T-helper 17 cell (primary cell): ENCODE measurements at regions not wholly inside any gene's neighbourhood (a gene's known extent, or its start where the extent isn't known, plus 50 kb on each side); places are given as distances from the start of the nearest gene placed in this dataset.

Experiments
- ATAC-seq: fragments of 150-1000 bp; cut with Tn5 transposase; 2 replicates; pipeline ENCODE4 v1.10.0; 2021; ENCODE audit warnings: mild to moderate bottlenecking, moderate library complexity
- DNase-seq, 3 donors: peaks; one replicate each; pipeline versions ENCODE4 v3.0.0 to v3.0.0-alpha.2; 2020 to 2021
- H3K9me3 ChIP-seq: one replicate; pipeline ENCODE4 v1.7.0; 2013; ENCODE audit warnings: low read length, mild to moderate bottlenecking; ENCODE audit not compliant: control insufficient read depth, poor library complexity, severe bottlenecking
- H3K27ac Mint-ChIP-seq: one replicate; pipeline ENCODE4 v1.8.0; 2022; ENCODE audit warnings: mild to moderate bottlenecking, moderate library complexity, mixed read lengths
- H3K27me3 Mint-ChIP-seq: one replicate; pipeline ENCODE4 v1.8.0; 2022; ENCODE audit warnings: mixed read lengths
- H3K36me3 Mint-ChIP-seq: one replicate; pipeline ENCODE4 v1.8.0; 2022; ENCODE audit warnings: low read depth, mixed read lengths
- H3K4me1 Mint-ChIP-seq: one replicate; pipeline ENCODE4 v1.8.0; 2022; ENCODE audit warnings: mild to moderate bottlenecking, mixed read lengths
- H3K4me3 Mint-ChIP-seq: one replicate; pipeline ENCODE4 v1.8.0; 2022; ENCODE audit warnings: mild to moderate bottlenecking, moderate library complexity, mixed read lengths

DNA sequence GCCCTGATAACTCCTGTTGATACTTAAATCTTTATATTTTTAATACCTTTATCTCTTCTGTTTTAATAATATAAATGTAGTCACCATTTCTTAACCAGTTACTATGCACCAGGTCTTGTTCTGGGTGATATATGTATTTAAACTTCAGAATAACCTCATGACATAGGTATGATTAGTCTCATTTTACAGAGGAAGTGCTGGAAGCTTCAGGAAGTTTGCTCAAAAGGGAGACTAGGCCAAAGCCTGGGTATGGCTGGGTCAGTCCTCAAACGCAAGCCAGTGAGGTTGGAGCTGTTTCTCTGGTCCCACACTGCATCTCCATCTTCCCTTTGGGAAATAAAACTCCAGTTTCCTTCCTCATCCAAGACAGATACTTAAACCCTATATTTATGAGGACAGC is 204.7 kb upstream of the TANK start:
- Mint-ChIP-seq H3K27ac (no peak overlapping the region), H3K36me3 (peaks cover 5% of the 10 kb centered on the region), H3K27me3 (peaks cover 8% of the 10 kb centered on the region), H3K4me1 (no peaks in the 10 kb centered on the region), H3K4me3 (no peak overlapping the region)
- H3K9me3 ChIP-seq: no peaks in the 10 kb centered on the region
- DNase-seq: no peak
- ATAC-seq: no peak

GRCh38 chr2:160956243-160956802 is 203.9 kb upstream of the TANK start:
- Mint-ChIP-seq H3K27me3 (peaks cover 8% of the 10 kb centered on the region), H3K27ac (no peak overlapping the region), H3K4me1 (no peaks in the 10 kb centered on the region), H3K36me3 (peaks cover 5% of the 10 kb centered on the region), H3K4me3 (no peak overlapping the region)
- H3K9me3 ChIP-seq: no peaks in the 10 kb centered on the region
- ATAC-seq: no peak
- no peak for DNase-seq

- Mint-ChIP-seq H3K4me3 (no peak overlapping the region), H3K27me3 (peaks cover 14% of the 10 kb centered on the region), H3K4me1 (peaks cover 5% of the 10 kb centered on the region), H3K36me3 (no peaks in the 10 kb centered on the region), H3K27ac (no peak overlapping the region)
- no peak for ATAC-seq
- no peak for DNase-seq
- H3K9me3 ChIP-seq: no peaks in the 10 kb centered on the region
Observed at GRCh38 chr2:160963957-160964356, 196.3 kb upstream of the TANK start.

GRCh38 chr2:160967523-160967922 is 192.7 kb upstream of the TANK start:
- no peaks in the 10 kb centered on the region for H3K9me3 ChIP-seq
- no peak for DNase-seq
- no peaks in the 10 kb centered on the region for H3K36me3 Mint-ChIP-seq
- H3K4me1 Mint-ChIP-seq: peaks cover 5% of the 10 kb centered on the region
- no peak for ATAC-seq
- peaks cover 14% of the 10 kb centered on the region for H3K27me3 Mint-ChIP-seq
- H3K27ac Mint-ChIP-seq: peak overlapping the region; percentile 51
- H3K4me3 Mint-ChIP-seq: no peak overlapping the region

GRCh38 chr2:160968183-160968582 is 192.0 kb upstream of the TANK start:
- H3K4me3 Mint-ChIP-seq: no peak overlapping the region
- H3K27me3 Mint-ChIP-seq: peaks cover 14% of the 10 kb centered on the region
- H3K36me3 Mint-ChIP-seq: no peaks in the 10 kb centered on the region
- DNase-seq (no peak), ATAC-seq (no peak)
- peaks cover 5% of the 10 kb centered on the region for H3K4me1 Mint-ChIP-seq
- no peaks in the 10 kb centered on the region for H3K9me3 ChIP-seq
- no peak overlapping the region for H3K27ac Mint-ChIP-seq

DNA sequence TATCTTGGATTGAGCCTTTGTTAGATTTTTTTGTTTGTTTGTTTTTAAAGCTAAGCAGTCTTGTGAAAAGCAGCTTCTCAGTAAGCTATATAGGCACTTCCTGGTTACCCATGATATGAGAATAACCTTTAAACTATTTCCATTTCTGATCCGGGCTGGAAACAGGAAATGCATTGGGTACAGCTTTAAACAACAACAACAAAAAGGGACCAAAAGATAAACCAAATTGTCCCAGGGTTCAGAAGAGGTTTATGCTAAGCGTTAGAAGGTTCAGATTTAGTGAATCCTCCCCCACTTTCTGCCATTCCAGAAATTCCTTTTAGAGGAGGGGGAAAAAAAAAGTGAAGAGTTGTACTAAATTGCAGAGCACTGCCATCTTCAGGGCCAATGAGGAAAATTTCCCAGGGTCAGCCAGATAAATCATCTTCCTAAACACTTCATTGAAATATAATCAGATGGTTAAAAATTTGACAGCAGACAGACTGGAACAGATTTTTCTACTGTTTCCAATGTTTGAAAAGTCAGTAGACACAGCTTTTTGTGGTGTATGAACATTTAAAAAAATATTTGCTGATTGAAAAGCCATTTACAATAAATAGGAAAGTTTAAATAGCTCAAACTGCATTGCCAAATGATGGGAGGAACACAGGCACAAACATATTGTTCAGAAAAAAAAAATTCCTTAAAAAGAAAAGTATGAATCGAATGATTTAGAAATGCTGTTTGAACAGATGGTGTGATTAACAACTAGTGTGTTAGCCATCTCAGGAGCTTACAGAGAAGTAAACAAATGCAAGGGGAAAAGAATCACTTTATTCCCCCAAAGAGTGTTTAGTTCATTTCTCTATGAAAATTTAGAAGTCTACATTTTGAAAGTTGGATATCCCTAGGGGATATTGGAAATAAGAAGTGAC is 189.9 kb upstream of the TANK start:
- DNase-seq: no peak
- H3K36me3 Mint-ChIP-seq: no peaks in the 10 kb centered on the region
- peak; percentile 35 for ATAC-seq
- H3K4me1 Mint-ChIP-seq: peaks cover 5% of the 10 kb centered on the region
- no peak overlapping the region for H3K27ac Mint-ChIP-seq
- H3K9me3 ChIP-seq: no peaks in the 10 kb centered on the region
- H3K4me3 Mint-ChIP-seq: no peak overlapping the region
- peaks cover 14% of the 10 kb centered on the region for H3K27me3 Mint-ChIP-seq

DNA sequence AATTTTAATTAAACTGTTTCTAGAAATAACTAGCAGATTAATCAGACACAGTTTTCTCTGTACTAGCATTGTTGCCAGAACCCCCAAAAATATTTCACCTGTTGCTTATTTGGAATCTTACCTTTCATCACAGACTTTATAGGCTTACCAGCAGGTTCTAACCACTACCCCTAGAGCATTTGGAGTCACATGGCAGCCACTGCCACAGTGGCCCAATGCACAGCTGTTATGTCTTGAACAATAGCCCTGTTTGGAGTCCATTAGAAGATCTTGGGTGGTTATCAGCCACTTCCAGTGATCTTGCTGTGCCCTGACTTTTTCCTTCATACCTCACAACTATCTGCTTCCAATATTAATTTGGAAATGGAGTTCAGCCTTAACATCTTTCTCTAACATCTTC is 186.2 kb upstream of the TANK start:
- Mint-ChIP-seq H3K36me3 (no peaks in the 10 kb centered on the region), H3K4me3 (no peak overlapping the region), H3K4me1 (no peaks in the 10 kb centered on the region), H3K27me3 (peaks cover 5% of the 10 kb centered on the region), H3K27ac (no peak overlapping the region)
- ATAC-seq: no peak
- DNase-seq: no peak
- H3K9me3 ChIP-seq: no peaks in the 10 kb centered on the region

GRCh38 chr2:160974803-160975202 is 185.4 kb upstream of the TANK start:
- DNase-seq: no peak
- H3K27me3 Mint-ChIP-seq: peaks cover 8% of the 10 kb centered on the region

GRCh38 chr2:160976797-160977196 is 183.4 kb upstream of the TANK start:
- DNase-seq: no peak
- no peaks in the 10 kb centered on the region for H3K9me3 ChIP-seq
- no peaks in the 10 kb centered on the region for H3K4me1 Mint-ChIP-seq
- H3K27ac Mint-ChIP-seq: no peak overlapping the region
- no peaks in the 10 kb centered on the region for H3K36me3 Mint-ChIP-seq
- H3K27me3 Mint-ChIP-seq: peaks cover 11% of the 10 kb centered on the region
- ATAC-seq: no peak
- H3K4me3 Mint-ChIP-seq: no peak overlapping the region

More at GRCh38 chr2:160974803-160975202, 185.4 kb upstream of the TANK start:
- H3K9me3 ChIP-seq: no peaks in the 10 kb centered on the region
- Mint-ChIP-seq H3K4me1 (no peaks in the 10 kb centered on the region), H3K27ac (no peak overlapping the region), H3K36me3 (no peaks in the 10 kb centered on the region), H3K4me3 (no peak overlapping the region)
- no peak for ATAC-seq

- H3K36me3 Mint-ChIP-seq: no peaks in the 10 kb centered on the region
- DNase-seq (no peak), ATAC-seq (no peak)
- no peak overlapping the region for H3K27ac Mint-ChIP-seq
- no peaks in the 10 kb centered on the region for H3K4me1 Mint-ChIP-seq
- no peak overlapping the region for H3K4me3 Mint-ChIP-seq
- no peaks in the 10 kb centered on the region for H3K9me3 ChIP-seq
- H3K27me3 Mint-ChIP-seq: peaks cover 12% of the 10 kb centered on the region
Observed at GRCh38 chr2:160977376-160977775, 182.9 kb upstream of the TANK start.

GRCh38 chr2:160977854-160978253 is 182.4 kb upstream of the TANK start:
- Mint-ChIP-seq H3K4me1 (no peaks in the 10 kb centered on the region), H3K27ac (no peak overlapping the region), H3K36me3 (no peaks in the 10 kb centered on the region), H3K4me3 (no peak overlapping the region), H3K27me3 (peaks cover 12% of the 10 kb centered on the region)
- no peak for ATAC-seq
- DNase-seq: no peak
- no peaks in the 10 kb centered on the region for H3K9me3 ChIP-seq

- no peak overlapping the region for H3K27ac Mint-ChIP-seq
- no peaks in the 10 kb centered on the region for H3K9me3 ChIP-seq
- H3K27me3 Mint-ChIP-seq: peaks cover 14% of the 10 kb centered on the region
- no peak overlapping the region for H3K4me3 Mint-ChIP-seq
- H3K4me1 Mint-ChIP-seq: no peaks in the 10 kb centered on the region
- H3K36me3 Mint-ChIP-seq: no peaks in the 10 kb centered on the region
- no peak for DNase-seq
- no peak for ATAC-seq
Observed at GRCh38 chr2:160984426-160985077, 175.7 kb upstream of the TANK start.

GRCh38 chr2:160989778-160990177 is 170.4 kb upstream of the TANK start:
- Mint-ChIP-seq H3K4me3 (no peak overlapping the region), H3K27me3 (no peaks in the 10 kb centered on the region), H3K4me1 (peaks cover 9% of the 10 kb centered on the region), H3K36me3 (no peaks in the 10 kb centered on the region), H3K27ac (no peak overlapping the region)
- H3K9me3 ChIP-seq: no peaks in the 10 kb centered on the region
- ATAC-seq: no peak
- no peak for DNase-seq
